ENCODE measurements at regions not wholly inside any gene's neighbourhood (a gene's known extent, or its start where the extent isn't known, plus 50 kb on each side); places are given as distances from the start of the nearest gene placed in this dataset.
"Not testable (repeated sequence)": the region's sequence is repeated elsewhere in the genome, so short reads cannot be mapped to it uniquely, and the experiment has no call there.

DNA sequence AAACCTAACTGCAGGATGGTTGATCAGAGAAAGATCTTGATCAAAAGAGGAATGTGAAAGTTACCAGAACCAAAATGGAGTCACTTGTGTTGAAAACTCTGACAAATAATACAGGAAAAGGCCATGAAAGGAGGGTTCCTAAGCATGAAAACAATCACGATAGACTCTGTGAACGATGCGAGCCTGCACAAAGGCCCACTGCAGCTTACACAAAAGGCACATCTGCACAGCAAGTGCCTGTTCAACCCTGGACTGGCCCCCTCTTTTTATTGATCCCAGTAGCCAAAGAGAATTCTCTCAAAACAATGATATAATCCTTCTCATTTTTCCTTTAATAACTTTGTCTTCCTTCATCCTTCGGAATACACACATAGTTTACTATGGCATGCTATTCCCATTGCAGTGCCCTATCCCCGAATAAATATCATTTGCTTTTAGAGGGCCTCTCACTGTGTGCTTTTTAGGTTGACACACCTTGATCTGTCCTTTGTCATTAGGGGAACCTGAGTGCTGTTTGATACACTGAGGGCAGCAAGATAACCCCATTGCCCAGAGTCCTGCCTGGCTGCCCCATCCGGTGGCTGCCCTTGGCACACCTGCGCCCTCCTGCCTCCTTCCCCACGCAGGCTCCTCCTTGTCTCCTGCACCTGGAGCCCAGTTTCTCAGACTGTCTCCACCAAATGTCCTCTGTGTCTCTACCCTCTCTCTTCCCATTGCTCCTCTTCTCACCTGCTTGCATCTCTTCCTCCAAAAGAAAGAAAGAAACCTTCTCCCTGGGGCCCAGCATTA lies 98.3 kb upstream of the FRMD1 start:
- no peak for DNase-seq (ENCODE audit: low spot score)

GRCh38 chr6:168171673-168172353 lies 92.8 kb upstream of the FRMD1 start:
- DNase-seq (ENCODE audit: low spot score), result no peak

- no peak for DNase-seq (ENCODE audit: low spot score)
These were observed 92.0 kb upstream of the FRMD1 start for GRCh38 chr6:168170841-168171601.

DNA sequence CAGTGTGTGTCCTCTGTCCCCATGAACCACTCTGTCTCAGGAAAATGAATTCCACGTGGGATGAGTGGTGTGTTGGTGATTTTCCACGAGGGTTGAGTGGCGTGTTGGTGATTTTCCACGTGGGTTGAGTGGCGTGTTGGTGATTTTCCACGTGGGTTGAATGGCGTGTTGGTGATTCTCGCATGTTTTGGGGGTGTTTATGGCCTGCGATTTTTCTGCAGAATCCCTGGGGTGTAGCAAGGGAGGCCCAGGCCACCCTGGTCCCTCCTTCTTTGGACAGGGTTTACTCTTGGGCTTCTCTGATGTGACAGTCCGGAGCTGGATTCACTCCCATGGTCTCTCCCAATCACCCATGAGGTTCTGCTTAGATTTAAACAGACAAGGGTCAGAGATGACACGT lies 90.6 kb upstream of the FRMD1 start:
- no peak for DNase-seq (ENCODE audit: low spot score)

DNA sequence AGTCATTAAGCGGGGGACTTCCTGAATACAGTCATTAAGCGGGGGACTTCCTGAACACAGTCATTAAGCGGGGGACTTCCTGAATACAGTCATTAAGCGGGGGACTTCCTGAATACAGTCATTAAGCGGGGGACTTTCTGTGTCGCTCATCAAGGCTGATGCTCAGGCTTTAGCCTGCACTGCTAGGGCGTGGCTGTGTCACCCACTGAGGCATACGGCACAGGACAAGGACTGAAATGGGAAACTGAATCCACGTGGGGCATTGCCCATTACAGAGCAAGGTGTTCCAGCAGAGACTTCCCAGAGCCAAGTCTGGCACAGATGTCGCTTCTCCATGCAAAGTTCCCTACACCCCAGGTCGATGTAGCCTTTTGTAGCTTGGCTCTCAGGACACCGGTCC lies 89.9 kb upstream of the FRMD1 start:
- DNase-seq (ENCODE audit: low spot score), result not testable (repeated sequence)

- not testable (repeated sequence) for DNase-seq (ENCODE audit: low spot score)
These were observed 89.3 kb upstream of the FRMD1 start for GRCh38 chr6:168168330-168168729.

DNA sequence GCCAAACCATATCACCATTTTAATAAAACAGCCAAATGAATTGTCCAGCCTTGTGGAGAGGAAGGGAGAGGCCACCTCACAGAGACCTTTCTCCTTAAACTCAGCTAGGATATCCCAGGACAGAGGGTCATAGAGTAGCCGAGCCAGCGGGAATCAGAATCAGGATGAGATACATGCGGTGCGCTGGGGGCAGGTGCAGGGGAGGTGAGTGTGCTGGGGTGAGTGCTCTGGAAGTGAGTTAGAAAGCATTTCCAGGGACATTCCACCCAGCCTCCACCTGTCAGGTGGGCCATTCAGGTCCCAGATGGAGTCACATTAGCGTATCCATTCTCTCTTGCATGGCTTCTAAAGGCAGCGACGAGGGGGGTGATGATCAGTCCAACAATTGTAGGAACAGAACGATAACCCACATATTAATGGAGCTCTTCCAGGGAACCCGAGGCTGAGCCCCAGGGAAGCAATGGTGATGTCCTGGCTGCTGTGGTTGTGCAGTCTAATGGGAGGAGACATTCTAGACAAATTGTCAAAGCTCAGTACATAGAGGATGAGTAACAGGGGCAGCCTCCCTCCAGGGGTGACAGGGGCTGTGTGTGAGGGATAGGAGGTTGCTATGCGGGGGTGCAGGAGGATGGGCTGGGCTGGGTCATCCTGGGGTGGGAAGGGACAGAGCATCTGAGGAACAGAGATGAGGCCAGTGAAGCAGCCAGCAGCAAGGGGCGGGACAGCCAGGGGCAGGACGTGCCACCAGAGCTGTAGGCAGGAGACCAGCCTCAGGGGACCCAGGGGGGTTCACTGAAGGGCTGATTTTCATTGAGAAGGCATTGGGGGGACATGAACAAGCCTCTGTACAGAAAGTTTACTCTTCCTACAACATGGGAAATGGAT lies 88.7 kb upstream of the FRMD1 start:
- DNase-seq (ENCODE audit: low spot score), result no peak

DNA sequence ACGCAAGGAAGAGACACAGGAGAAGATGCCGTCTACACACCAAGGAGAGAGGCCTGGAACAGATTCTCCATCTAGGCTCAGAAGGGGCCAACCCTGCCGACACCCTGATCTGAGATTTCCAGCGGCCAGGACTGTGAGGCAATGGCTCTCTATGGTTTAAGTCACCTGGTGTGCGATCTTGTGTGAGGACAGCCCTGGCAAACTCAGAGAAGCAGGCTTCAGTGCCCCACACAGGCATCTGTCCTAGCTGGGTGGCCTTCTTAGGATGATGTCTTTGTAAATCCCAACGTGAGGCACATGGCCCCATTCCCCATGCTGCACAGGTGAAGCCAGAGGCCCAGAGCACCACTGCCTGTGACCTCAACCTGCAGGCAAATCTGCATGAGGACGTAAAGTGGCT lies 87.6 kb upstream of the FRMD1 start:
- no peak for DNase-seq (ENCODE audit: low spot score)

DNA sequence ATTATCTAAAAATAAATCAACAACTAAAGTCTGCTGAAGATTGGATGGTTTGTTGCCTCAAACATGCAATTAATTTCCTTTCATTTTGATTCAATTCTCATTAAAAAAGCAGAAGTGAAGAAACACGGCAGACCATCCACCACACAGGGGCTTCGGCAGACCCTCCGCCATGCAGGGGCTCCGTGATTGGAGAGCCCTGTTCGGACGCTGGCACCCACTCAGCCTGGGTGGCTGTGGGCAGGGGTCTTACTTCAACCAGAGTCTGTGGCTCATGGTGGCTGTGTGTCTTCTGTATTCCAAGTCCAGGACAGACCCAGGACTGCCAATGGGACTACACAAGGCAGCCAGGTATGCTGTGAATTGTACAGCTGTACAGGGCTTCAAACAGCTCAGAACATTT lies 86.9 kb upstream of the FRMD1 start:
- DNase-seq (ENCODE audit: low spot score), result no peak

DNA sequence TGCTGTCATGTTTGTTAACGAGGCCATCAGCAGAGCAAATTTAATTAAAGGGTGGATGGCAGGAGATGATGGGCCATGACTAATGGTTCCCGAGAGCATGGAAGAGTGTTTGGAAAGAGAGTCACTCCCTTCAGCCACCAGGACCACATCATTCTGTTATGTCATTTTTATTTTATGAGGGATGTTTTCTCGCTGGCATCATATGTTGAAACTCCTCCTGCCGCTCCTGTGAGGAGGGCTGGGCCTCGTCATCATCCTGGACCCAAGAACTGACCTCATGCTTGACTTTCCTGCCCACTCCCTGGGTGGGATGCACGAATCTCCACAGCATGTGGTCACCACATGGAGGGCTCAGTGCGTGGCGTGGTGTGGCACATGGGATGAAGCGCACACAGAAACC lies 86.4 kb upstream of the FRMD1 start:
- DNase-seq (ENCODE audit: low spot score), result no peak

GRCh38 chr6:168164462-168165061 lies 85.5 kb upstream of the FRMD1 start:
- DNase-seq (ENCODE audit: low spot score), result no peak

- no peak for DNase-seq (ENCODE audit: low spot score)
These were observed 84.2 kb upstream of the FRMD1 start for GRCh38 chr6:168163096-168163731.

- no peak for DNase-seq (ENCODE audit: low spot score)
These were observed 83.4 kb upstream of the FRMD1 start for GRCh38 chr6:168162366-168162765.

DNA sequence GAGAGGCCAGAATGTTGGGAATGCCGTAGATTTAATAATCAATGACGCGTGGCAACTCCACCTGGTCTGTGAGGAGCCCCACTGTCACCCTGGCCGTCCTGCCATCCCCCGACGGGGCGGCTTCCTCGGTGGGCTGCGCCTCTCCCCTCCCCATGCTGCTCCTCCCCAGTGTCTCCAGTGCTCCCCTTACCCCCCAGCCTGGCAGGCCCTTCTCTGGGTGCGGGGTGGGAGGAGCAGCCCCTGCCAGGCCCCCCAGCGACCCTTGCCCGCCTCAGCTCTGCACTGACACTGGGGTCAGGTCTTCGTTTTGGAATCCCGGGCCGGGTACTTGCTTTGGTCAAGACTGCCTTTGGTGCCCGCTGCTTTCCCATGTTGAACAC lies 82.3 kb upstream of the FRMD1 start:
- no peak for DNase-seq (ENCODE audit: low spot score)

GRCh38 chr6:168160506-168161370 lies 81.7 kb upstream of the FRMD1 start:
- DNase-seq (ENCODE audit: low spot score), result no peak

GRCh38 chr6:168159506-168159905 lies 80.5 kb upstream of the FRMD1 start:
- no peak for DNase-seq (ENCODE audit: low spot score)

DNA sequence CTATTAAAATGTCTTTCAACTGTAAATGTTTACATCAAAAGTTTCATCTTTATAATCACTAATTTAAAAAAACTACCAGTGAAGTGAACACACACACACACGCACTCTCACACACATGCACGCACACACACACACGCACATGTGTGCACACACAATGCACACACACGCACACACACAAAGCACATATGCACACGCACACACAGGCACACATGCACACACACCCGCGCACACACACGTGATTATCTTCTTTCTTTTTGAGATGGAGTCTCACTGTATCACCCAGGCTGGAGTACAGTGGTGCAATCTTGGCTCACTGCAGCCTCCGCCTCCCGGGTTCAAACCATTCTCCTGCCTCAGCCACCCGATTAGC lies 80.0 kb upstream of the FRMD1 start:
- no peak for DNase-seq (ENCODE audit: low spot score)

DNA sequence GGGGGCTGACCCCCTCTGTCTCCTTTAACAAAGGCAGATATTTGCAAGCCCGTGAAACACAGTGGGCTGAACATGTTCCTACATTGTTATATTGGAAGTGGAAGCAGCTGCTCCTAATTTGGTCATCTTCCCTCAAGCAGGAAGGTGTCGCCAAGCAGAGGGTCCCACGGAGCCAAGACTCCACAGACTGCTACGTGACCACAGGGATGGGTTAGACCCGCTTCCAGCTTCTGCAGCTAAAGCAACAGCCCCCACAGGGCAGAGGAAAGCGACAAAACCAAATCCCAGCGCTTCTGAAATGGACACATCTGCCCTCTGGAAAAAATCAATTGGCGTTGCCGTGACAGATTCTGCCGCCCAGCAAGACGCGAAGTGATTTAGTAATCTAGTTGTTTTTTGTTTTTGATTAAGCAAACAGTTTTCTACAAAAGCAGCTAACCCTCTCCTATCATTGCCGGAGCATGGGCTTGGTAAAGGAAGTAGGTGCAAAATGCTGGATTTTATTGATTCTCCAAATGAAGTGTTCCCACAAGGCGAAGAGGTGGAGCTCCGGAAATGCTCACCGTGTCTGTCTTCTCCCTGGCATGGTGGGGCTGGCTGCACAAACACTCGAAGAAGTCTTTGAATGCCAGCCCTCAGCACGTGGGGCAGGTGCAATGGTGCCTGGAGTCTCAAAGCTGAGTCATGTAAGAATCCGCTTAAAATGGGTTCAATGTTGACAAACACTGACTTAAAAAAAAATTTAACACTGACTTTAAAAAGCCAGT lies 79.4 kb upstream of the FRMD1 start:
- DNase-seq (ENCODE audit: low spot score), result no peak

All from activated CD4-positive, alpha-beta T cell treated with anti-CD3 and anti-CD28 coated beads, Interleukin-2, Interleukin-4, amounts not matched to agents 100 ng/mL and 50 ng/mL, durations not matched to agents 16 hours and 8 hours (primary cell).